Stomach (tissue), 8 donors: ENCODE measurements at regions not wholly inside any gene's neighbourhood (a gene's known extent, or its start where the extent isn't known, plus 50 kb on each side); places are given as distances from the start of the nearest gene placed in this dataset.
A peak's percentile ranks its signal among the peaks of the same experiment; 100 is the strongest.
"Not testable (repeated sequence)": the region's sequence is repeated elsewhere in the genome, so short reads cannot be mapped to it uniquely, and the experiment has no call there.

ENCODE experiments used
- DNase-seq, 2 donors: peaks; one replicate each; pipeline versions ENCODE4 v3.0.0 to v3.0.0-alpha.2; 2013 to 2019
- H3K27ac ChIP-seq, 5 donors: fragments of 200-600 bp in 4 of 5; sonication (generic) in 4 of 5; one replicate each; pipeline ENCODE4 v1.5.1; 2013 to 2019; ENCODE audit warnings: mild to moderate bottlenecking in 1 of 5, moderate library complexity in 1 of 5
- H3K27me3 ChIP-seq, 3 donors: fragments of 200-600 bp; sonication (generic); one replicate each; pipeline ENCODE4 v1.5.1; 2017 to 2019; ENCODE audit warnings: mixed run types in 1 of 3
- H3K36me3 ChIP-seq, 4 donors: fragments of 200-600 bp; sonication (generic); 1 replicate in 3 of 4; 2 replicates in 1 of 4; pipeline ENCODE4 v1.5.1; 2016 to 2019
- H3K4me1 ChIP-seq, 4 donors: fragments of 200-600 bp; sonication (generic); one replicate each; pipeline ENCODE4 v1.5.1; 2016 to 2019
- H3K4me3 ChIP-seq, 4 donors: fragments of 200-600 bp; sonication (generic) in 3 of 4; one replicate each; pipeline ENCODE4 v1.5.1; 2016 to 2019; ENCODE audit warnings: mild to moderate bottlenecking in 1 of 4
- H3K9me3 ChIP-seq, 4 donors: fragments of 200-600 bp; sonication (generic); one replicate each; pipeline ENCODE4 v1.5.1; 2016 to 2019
- EP300 ChIP-seq: sonication (generic); formaldehyde crosslinking; IDR thresholded peaks from one replicate; pipeline ENCODE4 v1.6.1; 2017; ENCODE audit warnings: antibody characterized with exemption
- POLR2A ChIP-seq, 4 donors: fragments of 450-650 bp; IDR thresholded peaks; one replicate each; pipeline ENCODE4 v1.6.1; 2016; ENCODE audit warnings: antibody characterized with exemption in 4 of 4, control low read depth in 2 of 4, mild to moderate bottlenecking in 1 of 4, moderate library complexity in 1 of 4
- POLR2AphosphoS5 ChIP-seq, 3 donors: sonication (generic); formaldehyde crosslinking; IDR thresholded peaks; one replicate each; pipeline ENCODE4 v1.6.1; 2016; ENCODE audit warnings: antibody characterized with exemption in 3 of 3
- WGBS, 5 donors: extraction: QIAGEN DNeasy Blood & Tissue Kit in 3 of 5; methylation state at CpG; one replicate each; pipeline versions ENCODE4 v1.1.5 to v1.1.7; 2013 to 2018; 5-methylcytosine and 5-hydroxymethylcytosine counted together
- intact Hi-C: fragments of 100-400 bp; cut with DNase I; formaldehyde crosslinking; loops from one replicate; pipeline ENCODE4 v1.15.1; 2023; ENCODE audit warnings: low total_unique reads
- TF ChIP-seq, protein P1 (sequence below), 7 experiments: fragments of 450-650 bp in 4 of 7; fragments of 200-600 bp in 3 of 7; sonication (generic) in 3 of 7; IDR thresholded peaks; one replicate each; pipeline ENCODE4 v1.5.1; 2016 to 2019; ENCODE audit warnings: antibody characterized with exemption in 7 of 7, control low read depth in 2 of 7, mild to moderate bottlenecking in 1 of 7
- donor health status: healthy with polysubstance abuse.
- donor health status: Bipolar disorder and iron deficiency.
- donor health status: healthy.

GRCh38 chr15:67945951-67946700 lies 106.3 kb upstream of the RNU6-1 start:
- 55 to 65% (median 62%) methylated on average over 6 of the region's 6 CpGs for WGBS, 5 donors
- Histone ChIP-seq H3K27ac (peak overlapping the region in 3 of 5 donors; percentile 24 to 78 (median 43)), H3K27me3 (no peaks in the 10 kb centered on the region), H3K9me3 (no peaks in the 10 kb centered on the region), H3K4me3 (no peak overlapping the region), H3K36me3 (no peaks in the 10 kb centered on the region), H3K4me1 (peaks cover 11 to 46% (median 28%) of the 10 kb centered on the region in 4 donors)
- no peak for TF ChIP-seq POLR2A (IDR thresholded peaks at IDR 0.05)
- TF ChIP-seq POLR2AphosphoS5 (IDR thresholded peaks at IDR 0.05), result no peak
- TF ChIP-seq, protein P1, sequence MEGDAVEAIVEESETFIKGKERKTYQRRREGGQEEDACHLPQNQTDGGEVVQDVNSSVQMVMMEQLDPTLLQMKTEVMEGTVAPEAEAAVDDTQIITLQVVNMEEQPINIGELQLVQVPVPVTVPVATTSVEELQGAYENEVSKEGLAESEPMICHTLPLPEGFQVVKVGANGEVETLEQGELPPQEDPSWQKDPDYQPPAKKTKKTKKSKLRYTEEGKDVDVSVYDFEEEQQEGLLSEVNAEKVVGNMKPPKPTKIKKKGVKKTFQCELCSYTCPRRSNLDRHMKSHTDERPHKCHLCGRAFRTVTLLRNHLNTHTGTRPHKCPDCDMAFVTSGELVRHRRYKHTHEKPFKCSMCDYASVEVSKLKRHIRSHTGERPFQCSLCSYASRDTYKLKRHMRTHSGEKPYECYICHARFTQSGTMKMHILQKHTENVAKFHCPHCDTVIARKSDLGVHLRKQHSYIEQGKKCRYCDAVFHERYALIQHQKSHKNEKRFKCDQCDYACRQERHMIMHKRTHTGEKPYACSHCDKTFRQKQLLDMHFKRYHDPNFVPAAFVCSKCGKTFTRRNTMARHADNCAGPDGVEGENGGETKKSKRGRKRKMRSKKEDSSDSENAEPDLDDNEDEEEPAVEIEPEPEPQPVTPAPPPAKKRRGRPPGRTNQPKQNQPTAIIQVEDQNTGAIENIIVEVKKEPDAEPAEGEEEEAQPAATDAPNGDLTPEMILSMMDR (IDR thresholded peaks at IDR 0.05), result no peak
- TF ChIP-seq EP300, result no peak
- intact Hi-C loops, result no loop called here
- DNase-seq, result peak in 1 of 2 donors; percentile 73

- WGBS, 5 donors, result 43 to 61% (median 55%) methylated on average over 4 of the region's 4 CpGs
- Histone ChIP-seq H3K4me3 (no peak overlapping the region), H3K9me3 (no peaks in the 10 kb centered on the region), H3K36me3 (no peaks in the 10 kb centered on the region), H3K4me1 (peaks cover 11 to 46% (median 25%) of the 10 kb centered on the region in 4 donors), H3K27me3 (no peaks in the 10 kb centered on the region), H3K27ac (peak overlapping the region in 3 of 5 donors; percentile 24 to 78 (median 43))
- no peak for TF ChIP-seq EP300
- no peak for TF ChIP-seq POLR2A (IDR thresholded peaks at IDR 0.05)
- TF ChIP-seq, protein P1 (IDR thresholded peaks at IDR 0.05), result no peak
- TF ChIP-seq POLR2AphosphoS5 (IDR thresholded peaks at IDR 0.05), result no peak
- intact Hi-C loops, result no loop called here
- DNase-seq, result no peak
These were observed 106.9 kb upstream of the RNU6-1 start for GRCh38 chr15:67946701-67947100.

DNA sequence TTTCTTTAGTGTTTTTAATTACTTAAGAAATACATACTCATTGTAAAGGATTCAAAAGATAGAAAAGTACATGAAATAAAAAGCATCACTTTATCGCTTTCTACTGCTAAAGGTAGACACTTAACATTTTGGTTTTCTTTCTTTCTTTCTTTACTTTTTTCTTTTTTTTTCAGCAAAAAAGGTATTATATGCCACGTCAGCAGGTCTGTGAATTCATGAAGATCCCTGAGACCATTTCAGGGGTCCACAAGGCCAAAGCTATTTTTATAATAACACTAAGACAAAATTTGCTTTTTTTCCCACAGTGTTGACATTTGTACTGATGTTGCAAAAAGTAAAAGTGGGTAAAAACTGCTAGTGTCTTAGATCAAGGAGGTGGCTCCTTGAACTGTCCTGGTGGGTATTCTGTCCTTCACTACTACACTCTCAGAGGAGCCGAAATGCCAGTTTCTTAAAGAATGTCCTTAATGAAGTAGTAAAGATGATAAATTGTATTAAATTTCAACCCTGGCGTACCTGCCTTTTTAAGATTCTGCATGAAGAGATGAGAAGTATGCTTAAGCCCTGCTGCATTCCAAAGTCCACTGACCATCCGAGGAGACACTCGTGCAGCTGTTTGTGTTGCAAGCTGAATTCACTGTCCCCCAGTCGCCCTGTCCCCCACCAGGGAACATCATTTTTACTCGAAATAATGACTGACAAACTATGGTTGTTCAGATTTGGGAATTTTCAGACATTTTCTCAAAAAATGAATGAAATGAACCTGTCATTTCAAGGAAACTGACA lies 106.7 kb upstream of the PIAS1 start:
- H3K4me3 ChIP-seq, result no peak overlapping the region
- intact Hi-C loops, result no loop called here
- H3K4me1 ChIP-seq, result peaks cover 11 to 46% (median 22%) of the 10 kb centered on the region in 4 donors
- H3K36me3 ChIP-seq, result no peaks in the 10 kb centered on the region
- TF ChIP-seq, protein P1 (IDR thresholded peaks at IDR 0.05), result no peak
- TF ChIP-seq POLR2AphosphoS5 (IDR thresholded peaks at IDR 0.05), result no peak
- TF ChIP-seq EP300, result no peak
- 86 to 91% (median 90%) methylated on average over 8 of the region's 8 CpGs for WGBS, 5 donors
- DNase-seq, result no peak
- H3K27ac ChIP-seq, result peak overlapping the region in 1 of 5 donors; percentile 78
- H3K9me3 ChIP-seq, result no peaks in the 10 kb centered on the region
- no peaks in the 10 kb centered on the region for H3K27me3 ChIP-seq

GRCh38 chr15:67948215-67948614 lies 105.9 kb upstream of the PIAS1 start:
- TF ChIP-seq POLR2A (IDR thresholded peaks at IDR 0.05) (no peak), POLR2AphosphoS5 (IDR thresholded peaks at IDR 0.05) (no peak), EP300 (no peak)
- TF ChIP-seq, protein P1 (IDR thresholded peaks at IDR 0.05), result no peak
- Histone ChIP-seq H3K4me3 (no peak overlapping the region), H3K4me1 (peaks cover 11 to 44% (median 22%) of the 10 kb centered on the region in 4 donors), H3K27me3 (no peaks in the 10 kb centered on the region), H3K27ac (no peak overlapping the region), H3K36me3 (no peaks in the 10 kb centered on the region), H3K9me3 (no peaks in the 10 kb centered on the region)
- WGBS, 5 donors, result 94 to 100% (median 97%) methylated on average over 2 of the region's 2 CpGs
- DNase-seq, result no peak
- intact Hi-C loops, result no loop called here

- H3K36me3 ChIP-seq, intact Hi-C loops, DNase-seq, H3K9me3 ChIP-seq, H3K27ac ChIP-seq, H3K27me3 ChIP-seq, H3K4me3 ChIP-seq: not testable (repeated sequence)
- peaks cover 0 to 26% (median 14%) of the 10 kb centered on the region in 4 donors for H3K4me1 ChIP-seq
- WGBS, 5 donors, result 74 to 85% (median 81%) methylated on average over 3 of the region's 3 CpGs
These were observed 102.9 kb upstream of the PIAS1 start for GRCh38 chr15:67951187-67951586.
